Esophagus muscularis mucosa (tissue), 4 donors: ENCODE measurements at regions not wholly inside any gene's neighbourhood (a gene's known extent, or its start where the extent isn't known, plus 50 kb on each side); places are given as distances from the start of the nearest gene placed in this dataset.

Experiments
- DNase-seq: peaks from one replicate; pipeline ENCODE4 v3.0.0-alpha.2; 2017; ENCODE audit errors: extremely low spot score
- H3K27ac ChIP-seq, 4 donors: fragments of 200-600 bp; sonication (generic); replicated peaks in 1 of 4; 1 replicate in 3 of 4; 2 replicates in 1 of 4; pipeline ENCODE4 v1.5.1; 2016 to 2019; ENCODE audit warnings: mild to moderate bottlenecking in 1 of 4
- H3K27me3 ChIP-seq, 4 donors: fragments of 200-600 bp; sonication (generic); one replicate each; pipeline versions ENCODE4 v1.5.1 to v1.6.0; 2016 to 2019
- H3K36me3 ChIP-seq, 4 donors: fragments of 200-600 bp; sonication (generic); one replicate each; pipeline ENCODE4 v1.5.1; 2016 to 2019
- H3K4me1 ChIP-seq, 4 donors: fragments of 200-600 bp; sonication (generic); one replicate each; pipeline ENCODE4 v1.5.1; 2016 to 2019
- H3K4me3 ChIP-seq, 4 donors: fragments of 200-600 bp; sonication (generic); 1 replicate in 2 of 4; 2 replicates in 2 of 4; pipeline ENCODE4 v1.5.1; 2016 to 2019; ENCODE audit warnings: mild to moderate bottlenecking in 4 of 4, moderate library complexity in 1 of 4
- H3K9me3 ChIP-seq, 4 donors: fragments of 200-600 bp; sonication (generic); 1 replicate in 3 of 4; 2 replicates in 1 of 4; pipeline ENCODE4 v1.5.1; 2016 to 2019
- CTCF ChIP-seq, 3 experiments: fragments of 200-600 bp in 2 of 3; fragments of 450-650 bp in 1 of 3; sonication (generic) in 2 of 3; IDR thresholded peaks; one replicate each; pipeline ENCODE4 v1.5.1; 2017 to 2019; ENCODE audit warnings: antibody characterized with exemption in 3 of 3, mild to moderate bottlenecking in 2 of 3, moderate library complexity in 1 of 3
- EP300 ChIP-seq: sonication (generic); formaldehyde crosslinking; IDR thresholded peaks from one replicate; pipeline ENCODE4 v1.6.1; 2017; ENCODE audit warnings: antibody characterized with exemption
- POLR2A ChIP-seq: fragments of 450-650 bp; IDR thresholded peaks from one replicate; pipeline ENCODE4 v1.6.1; 2017; ENCODE audit warnings: antibody characterized with exemption, moderate library complexity, mild to moderate bottlenecking, low read depth
- POLR2AphosphoS5 ChIP-seq, 2 donors: sonication (generic); formaldehyde crosslinking; IDR thresholded peaks; one replicate each; pipeline ENCODE4 v1.6.1; 2017; ENCODE audit warnings: antibody characterized with exemption in 2 of 2
- WGBS: methylation state at CpG from one replicate; pipeline ENCODE4 v1.1.5; 2018; 5-methylcytosine and 5-hydroxymethylcytosine counted together
- intact Hi-C: fragments of 100-400 bp; cut with DNase I; formaldehyde crosslinking; loops from one replicate; pipeline ENCODE4 v1.15.1; 2023

GRCh38 chr2:176682278-176682677 is 413.0 kb downstream of the MTX2 start:
- DNase-seq, result no peak
- intact Hi-C loops, result no loop called here
- H3K4me3 ChIP-seq, result peak overlapping the region in 1 of 4 donors; percentile 8
- WGBS, result 20% methylated on average over 3 of the region's 3 CpGs
- H3K9me3 ChIP-seq, result no peaks in the 10 kb centered on the region
- no peaks in the 10 kb centered on the region for H3K36me3 ChIP-seq
- peaks cover 6 to 32% (median 25%) of the 10 kb centered on the region in 4 donors for H3K4me1 ChIP-seq
- TF ChIP-seq POLR2AphosphoS5 (IDR thresholded peaks at IDR 0.05) (peak in 1 of 2 donors; percentile 21), POLR2A (no peak)
- H3K27ac ChIP-seq, result peak overlapping the region; percentile 48 to 74 (median 68)
- no peaks in the 10 kb centered on the region for H3K27me3 ChIP-seq

- no peak for TF ChIP-seq POLR2AphosphoS5 (IDR thresholded peaks at IDR 0.05)
- TF ChIP-seq CTCF (IDR thresholded peaks at IDR 0.05), result no peak
- TF ChIP-seq EP300, result no peak
- TF ChIP-seq POLR2A, result no peak
- no peak overlapping the region for H3K4me3 ChIP-seq
- 79% methylated on average over 1 of the region's 1 CpG for WGBS
- intact Hi-C loops, result no loop called here
- no peaks in the 10 kb centered on the region for H3K27me3 ChIP-seq
- H3K27ac ChIP-seq, result no peak overlapping the region
- no peaks in the 10 kb centered on the region for H3K36me3 ChIP-seq
- no peaks in the 10 kb centered on the region for H3K9me3 ChIP-seq
- DNase-seq, result no peak
- peaks cover 6 to 33% (median 26%) of the 10 kb centered on the region in 4 donors for H3K4me1 ChIP-seq
These were observed 414.4 kb downstream of the MTX2 start for GRCh38 chr2:176683618-176684111.

GRCh38 chr2:176685908-176686307 is 416.7 kb downstream of the MTX2 start:
- no peaks in the 10 kb centered on the region for H3K27me3 ChIP-seq
- TF ChIP-seq CTCF (IDR thresholded peaks at IDR 0.05) (no peak), POLR2AphosphoS5 (IDR thresholded peaks at IDR 0.05) (no peak), POLR2A (no peak)
- H3K27ac ChIP-seq, result no peak overlapping the region
- DNase-seq, result no peak
- peaks cover 6 to 27% (median 22%) of the 10 kb centered on the region in 4 donors for H3K4me1 ChIP-seq
- no peaks in the 10 kb centered on the region for H3K36me3 ChIP-seq
- intact Hi-C loops, result no loop called here
- 51% methylated on average over 3 of the region's 3 CpGs for WGBS
- no peaks in the 10 kb centered on the region for H3K9me3 ChIP-seq
- no peak overlapping the region for H3K4me3 ChIP-seq

- Histone ChIP-seq H3K36me3 (no peaks in the 10 kb centered on the region), H3K27ac (no peak overlapping the region), H3K4me3 (no peak overlapping the region), H3K9me3 (no peaks in the 10 kb centered on the region), H3K4me1 (peaks cover 3 to 23% (median 17%) of the 10 kb centered on the region in 4 donors), H3K27me3 (no peaks in the 10 kb centered on the region)
- DNase-seq, result no peak
- WGBS, result 87% methylated on average over 3 of the region's 3 CpGs
- intact Hi-C loops, result no loop called here
- no peak for TF ChIP-seq CTCF (IDR thresholded peaks at IDR 0.05)
- no peak for TF ChIP-seq EP300
These were observed 417.1 kb downstream of the MTX2 start for GRCh38 chr2:176686328-176686727.

GRCh38 chr2:176687342-176687741 is 418.1 kb downstream of the MTX2 start:
- Histone ChIP-seq H3K27ac (no peak overlapping the region), H3K9me3 (no peaks in the 10 kb centered on the region), H3K4me1 (peaks cover 0 to 13% (median 10%) of the 10 kb centered on the region in 4 donors), H3K4me3 (no peak overlapping the region), H3K27me3 (no peaks in the 10 kb centered on the region), H3K36me3 (no peaks in the 10 kb centered on the region)
- no peak for TF ChIP-seq EP300
- no peak for DNase-seq
- 62% methylated on average over 4 of the region's 4 CpGs for WGBS
- intact Hi-C loops, result no loop called here

GRCh38 chr2:176687944-176688343 is 418.7 kb downstream of the MTX2 start:
- 75% methylated on average over 1 of the region's 1 CpG for WGBS
- intact Hi-C loops, result no loop called here

More at GRCh38 chr2:176687944-176688343, 418.7 kb downstream of the MTX2 start:
- no peaks in the 10 kb centered on the region for H3K9me3 ChIP-seq
- no peak overlapping the region for H3K27ac ChIP-seq
- no peaks in the 10 kb centered on the region for H3K27me3 ChIP-seq
- H3K36me3 ChIP-seq, result no peaks in the 10 kb centered on the region
- no peak for DNase-seq
- peaks cover 0 to 7% (median 4%) of the 10 kb centered on the region in 4 donors for H3K4me1 ChIP-seq
- no peak for TF ChIP-seq EP300
- no peak overlapping the region for H3K4me3 ChIP-seq
